Natural killer cell (primary cell): ENCODE measurements at regions not wholly inside any gene's neighbourhood (a gene's known extent, or its start where the extent isn't known, plus 50 kb on each side); places are given as distances from the start of the nearest gene placed in this dataset.
A peak's percentile ranks its signal among the peaks of the same experiment; 100 is the strongest.

Source experiments
- ATAC-seq, 3 donors: fragments of 150-1000 bp in 2 of 3; fragments of 200-7000 bp in 1 of 3; cut with Tn5 transposase; 1 replicate in 1 of 3; 2 replicates in 2 of 3; pipeline ENCODE4 v1.10.0; 2021; ENCODE audit warnings: mild to moderate bottlenecking in 2 of 3, moderate library complexity in 2 of 3
- DNase-seq, 2 donors: peaks; one replicate each; pipeline versions ENCODE4 v3.0.0 to v3.0.0-alpha.2; 2013 to 2021; ENCODE audit warnings: mixed read lengths in 1 of 2
- H3K27ac ChIP-seq: one replicate; pipeline ENCODE4 v1.5.1; 2013; ENCODE audit warnings: mild to moderate bottlenecking, low read length
- H3K27me3 ChIP-seq: one replicate; pipeline ENCODE4 v1.6.1; 2013; ENCODE audit warnings: low read length; ENCODE audit not compliant: control insufficient read depth, insufficient read depth
- H3K36me3 ChIP-seq: one replicate; pipeline ENCODE4 v1.6.1; 2013; ENCODE audit warnings: low read length; ENCODE audit not compliant: control insufficient read depth, insufficient read depth
- H3K4me1 ChIP-seq: one replicate; pipeline ENCODE4 v1.6.1; 2013; ENCODE audit warnings: low read length; ENCODE audit not compliant: control insufficient read depth, insufficient read depth
- H3K4me3 ChIP-seq: one replicate; pipeline ENCODE4 v1.5.1; 2013; ENCODE audit warnings: low read length
- H3K9me3 ChIP-seq: one replicate; pipeline ENCODE4 v1.6.1; 2013; ENCODE audit warnings: low read length; ENCODE audit not compliant: control insufficient read depth, insufficient read depth
- H3K27ac Mint-ChIP-seq, 2 donors: one replicate each; pipeline ENCODE4 v1.8.0; 2022; ENCODE audit warnings: mild to moderate bottlenecking in 2 of 2, mixed read lengths in 2 of 2, moderate library complexity in 1 of 2
- H3K27me3 Mint-ChIP-seq, 2 donors: one replicate each; pipeline ENCODE4 v1.8.0; 2022; ENCODE audit warnings: low read depth in 2 of 2, mixed read lengths in 2 of 2
- H3K36me3 Mint-ChIP-seq: one replicate; pipeline ENCODE4 v1.8.0; 2022; ENCODE audit warnings: mixed read lengths
- H3K4me1 Mint-ChIP-seq, 2 donors: one replicate each; pipeline ENCODE4 v1.8.0; 2022; ENCODE audit warnings: mixed read lengths in 2 of 2
- H3K4me3 Mint-ChIP-seq: one replicate; pipeline ENCODE4 v1.8.0; 2022; ENCODE audit warnings: mild to moderate bottlenecking, moderate library complexity, mixed read lengths
- H3K9me3 Mint-ChIP-seq, 2 donors: one replicate each; pipeline ENCODE4 v1.8.0; 2022; ENCODE audit warnings: mixed read lengths in 2 of 2
- WGBS: methylation state at CpG from one replicate; pipeline ENCODE4 v1.1.7; 2013; ENCODE audit warnings: missing lambda C conversion rate; ENCODE audit not compliant: insufficient coverage; 5-methylcytosine and 5-hydroxymethylcytosine counted together
- intact Hi-C: fragments of 100-400 bp; cut with micrococcal nuclease; formaldehyde crosslinking; loops from one replicate; pipeline ENCODE4 v1.14.2; 2022
- TF ChIP-seq, protein P1 (sequence below): fragments of 200-600 bp; IDR thresholded peaks from one replicate; pipeline ENCODE4 v1.8.0; 2022; ENCODE audit warnings: antibody characterized with exemption

DNA sequence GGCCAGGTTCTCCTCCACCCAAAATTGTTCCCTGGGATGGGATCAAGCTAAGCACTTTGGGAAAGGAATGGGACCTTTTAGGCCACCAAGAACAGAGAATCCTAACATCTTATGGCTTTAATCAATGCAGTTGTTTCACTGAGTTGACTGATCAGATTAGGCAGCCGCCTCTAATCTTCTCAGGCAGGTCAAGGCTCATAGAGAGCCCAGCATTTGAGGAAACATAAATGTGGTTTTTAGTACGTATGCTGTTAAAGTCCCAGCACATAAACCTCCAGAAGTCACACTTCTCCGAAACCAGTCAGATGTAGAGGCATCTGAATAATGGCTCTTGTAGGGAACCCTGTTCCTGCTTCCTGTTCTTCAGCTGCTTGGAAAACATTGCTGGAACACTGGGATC is 99.5 kb upstream of the RMDN2 start:
- ATAC-seq, result peak; percentile 26 to 62 (median 55)
- Histone ChIP-seq H3K4me1 (peaks cover 19% of the 10 kb centered on the region), H3K27me3 (no peaks in the 10 kb centered on the region), H3K27ac (no peak overlapping the region), H3K36me3 (no peaks in the 10 kb centered on the region), H3K4me3 (no peak overlapping the region), H3K9me3 (no peaks in the 10 kb centered on the region)
- no peak for DNase-seq
- WGBS, result 67% methylated on average over 2 of the region's 3 CpGs
- peaks cover 0 to 4% of the 10 kb centered on the region in 2 donors for H3K9me3 Mint-ChIP-seq
- intact Hi-C loops, result no loop called here
- no peaks in the 10 kb centered on the region for H3K36me3 Mint-ChIP-seq
- no peak overlapping the region for H3K4me3 Mint-ChIP-seq
- H3K27ac Mint-ChIP-seq, result no peak overlapping the region
- H3K4me1 Mint-ChIP-seq, result peaks cover 32 to 33% of the 10 kb centered on the region in 2 donors
- H3K27me3 Mint-ChIP-seq, result no peaks in the 10 kb centered on the region
- TF ChIP-seq, protein P1, sequence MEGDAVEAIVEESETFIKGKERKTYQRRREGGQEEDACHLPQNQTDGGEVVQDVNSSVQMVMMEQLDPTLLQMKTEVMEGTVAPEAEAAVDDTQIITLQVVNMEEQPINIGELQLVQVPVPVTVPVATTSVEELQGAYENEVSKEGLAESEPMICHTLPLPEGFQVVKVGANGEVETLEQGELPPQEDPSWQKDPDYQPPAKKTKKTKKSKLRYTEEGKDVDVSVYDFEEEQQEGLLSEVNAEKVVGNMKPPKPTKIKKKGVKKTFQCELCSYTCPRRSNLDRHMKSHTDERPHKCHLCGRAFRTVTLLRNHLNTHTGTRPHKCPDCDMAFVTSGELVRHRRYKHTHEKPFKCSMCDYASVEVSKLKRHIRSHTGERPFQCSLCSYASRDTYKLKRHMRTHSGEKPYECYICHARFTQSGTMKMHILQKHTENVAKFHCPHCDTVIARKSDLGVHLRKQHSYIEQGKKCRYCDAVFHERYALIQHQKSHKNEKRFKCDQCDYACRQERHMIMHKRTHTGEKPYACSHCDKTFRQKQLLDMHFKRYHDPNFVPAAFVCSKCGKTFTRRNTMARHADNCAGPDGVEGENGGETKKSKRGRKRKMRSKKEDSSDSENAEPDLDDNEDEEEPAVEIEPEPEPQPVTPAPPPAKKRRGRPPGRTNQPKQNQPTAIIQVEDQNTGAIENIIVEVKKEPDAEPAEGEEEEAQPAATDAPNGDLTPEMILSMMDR, result no peak

DNA sequence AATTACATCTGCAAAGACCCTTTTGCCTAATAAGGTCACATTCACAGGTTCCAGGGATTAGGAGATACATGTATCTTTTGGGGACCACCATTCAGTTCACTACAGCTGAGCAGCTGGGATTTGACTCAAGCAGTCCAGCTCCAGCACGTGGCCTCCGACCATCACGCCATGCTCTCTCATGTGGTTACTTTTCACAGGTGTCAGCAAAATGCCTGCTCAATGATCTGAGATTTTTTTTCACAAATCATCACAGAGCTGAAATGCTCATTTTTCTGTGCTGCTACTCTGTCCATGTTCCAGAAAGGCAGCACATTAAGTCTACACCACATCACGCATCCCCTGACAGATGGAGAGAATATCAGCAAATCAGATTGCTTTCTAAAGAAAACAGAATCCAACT is 98.5 kb upstream of the RMDN2 start:
- H3K27ac Mint-ChIP-seq, result no peak overlapping the region
- H3K9me3 Mint-ChIP-seq, result no peaks in the 10 kb centered on the region
- peaks cover 32 to 33% of the 10 kb centered on the region in 2 donors for H3K4me1 Mint-ChIP-seq
- WGBS, result 63% methylated on average over 4 of the region's 4 CpGs
- H3K27ac ChIP-seq, result no peak overlapping the region
- ATAC-seq (no peak), DNase-seq (no peak)
- H3K27me3 ChIP-seq, result no peaks in the 10 kb centered on the region
- peaks cover 19% of the 10 kb centered on the region for H3K4me1 ChIP-seq
- no peaks in the 10 kb centered on the region for H3K9me3 ChIP-seq
- TF ChIP-seq, protein P1, result no peak
- no peaks in the 10 kb centered on the region for H3K36me3 ChIP-seq
- no peaks in the 10 kb centered on the region for H3K36me3 Mint-ChIP-seq
- no peak overlapping the region for H3K4me3 Mint-ChIP-seq
- no peaks in the 10 kb centered on the region for H3K27me3 Mint-ChIP-seq
- no peak overlapping the region for H3K4me3 ChIP-seq
- intact Hi-C loops, result no loop called here

DNA sequence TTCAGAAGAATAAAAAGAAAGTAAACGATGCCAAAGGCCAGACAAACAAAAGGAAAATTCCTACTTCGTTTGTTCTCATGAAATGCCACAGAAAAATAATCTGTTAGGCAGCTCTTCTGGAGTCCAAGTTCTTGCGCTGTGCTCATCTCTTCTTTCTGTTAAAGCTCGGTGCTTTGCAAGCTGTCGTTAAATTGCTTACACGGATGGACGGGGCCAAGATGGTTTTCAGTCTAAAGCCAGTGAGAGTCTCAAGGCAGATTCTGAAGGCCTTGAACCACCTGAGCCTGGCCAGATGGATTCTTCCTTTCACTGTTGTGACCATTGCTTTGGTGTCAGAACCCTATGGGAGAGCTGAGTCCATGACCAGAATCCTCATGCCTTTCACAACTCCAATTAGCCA is 97.6 kb upstream of the RMDN2 start:
- ATAC-seq (no peak), DNase-seq (no peak)
- peaks cover 18% of the 10 kb centered on the region for H3K4me1 ChIP-seq
- TF ChIP-seq, protein P1, result no peak
- no peaks in the 10 kb centered on the region for H3K9me3 Mint-ChIP-seq
- WGBS, result 97% methylated on average over 7 of the region's 7 CpGs
- no peaks in the 10 kb centered on the region for H3K27me3 Mint-ChIP-seq
- H3K4me3 Mint-ChIP-seq, result no peak overlapping the region
- H3K36me3 ChIP-seq, result no peaks in the 10 kb centered on the region
- no peaks in the 10 kb centered on the region for H3K27me3 ChIP-seq
- H3K27ac Mint-ChIP-seq, result no peak overlapping the region
- intact Hi-C loops, result no loop called here
- no peaks in the 10 kb centered on the region for H3K9me3 ChIP-seq
- no peak overlapping the region for H3K4me3 ChIP-seq
- no peak overlapping the region for H3K27ac ChIP-seq
- H3K4me1 Mint-ChIP-seq, result peaks cover 31 to 33% of the 10 kb centered on the region in 2 donors
- H3K36me3 Mint-ChIP-seq, result no peaks in the 10 kb centered on the region

DNA sequence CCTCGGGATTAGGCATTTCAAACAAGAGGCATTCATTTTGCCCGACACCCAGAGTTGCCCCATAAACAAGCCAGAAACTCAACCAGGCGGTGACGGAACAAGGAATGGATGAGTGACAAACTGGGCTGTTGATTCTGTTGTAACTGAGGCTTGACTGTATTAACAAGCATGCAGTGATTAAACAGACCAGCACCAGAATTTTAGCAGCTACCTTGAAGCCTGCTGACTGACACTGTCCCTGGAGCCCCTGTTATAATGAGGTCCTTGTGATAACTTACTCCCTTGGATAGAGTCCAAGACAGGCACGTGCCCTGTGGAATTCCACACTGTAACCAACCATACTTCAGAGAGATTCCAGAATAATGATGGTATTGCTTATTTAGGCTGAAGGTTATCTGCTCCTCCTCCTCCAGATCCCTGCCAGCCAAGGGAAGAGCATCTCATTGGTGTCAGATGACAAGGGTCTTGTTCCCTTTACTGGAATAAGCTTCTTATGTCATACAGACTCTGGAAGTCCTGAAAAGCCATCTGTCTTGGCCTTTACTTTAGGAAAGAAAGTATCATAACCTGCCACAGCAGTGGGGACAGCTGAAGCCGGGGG is 97.1 kb upstream of the RMDN2 start:
- H3K4me3 Mint-ChIP-seq, result no peak overlapping the region
- no peaks in the 10 kb centered on the region for H3K27me3 ChIP-seq
- no peak overlapping the region for H3K27ac Mint-ChIP-seq
- 94% methylated on average over 6 of the region's 6 CpGs for WGBS
- H3K4me3 ChIP-seq, result no peak overlapping the region
- no peaks in the 10 kb centered on the region for H3K9me3 Mint-ChIP-seq
- DNase-seq (no peak), ATAC-seq (no peak)
- no peaks in the 10 kb centered on the region for H3K36me3 ChIP-seq
- TF ChIP-seq, protein P1, result no peak
- H3K36me3 Mint-ChIP-seq, result no peaks in the 10 kb centered on the region
- no peaks in the 10 kb centered on the region for H3K9me3 ChIP-seq
- intact Hi-C loops, result no loop called here
- peaks cover 28 to 30% of the 10 kb centered on the region in 2 donors for H3K4me1 Mint-ChIP-seq
- H3K27ac ChIP-seq, result no peak overlapping the region
- peaks cover 14% of the 10 kb centered on the region for H3K4me1 ChIP-seq
- H3K27me3 Mint-ChIP-seq, result no peaks in the 10 kb centered on the region
